ENCODE measurements at regions not wholly inside any gene's neighbourhood (a gene's known extent, or its start where the extent isn't known, plus 50 kb on each side); places are given as distances from the start of the nearest gene placed in this dataset.

- H3K36me3 ChIP-seq (ENCODE audit: insufficient read depth, low read length) = no peaks in the 10 kb centered on the region
- Mint-ChIP-seq H3K4me1 (ENCODE audit: low read depth, unreplicated experiment) (no peaks in the 10 kb centered on the region), H3K27me3 (ENCODE audit: low read depth, unreplicated experiment) (peaks cover 13% of the 10 kb centered on the region), H3K9me3 (ENCODE audit: unreplicated experiment) (no peaks in the 10 kb centered on the region), H3K27ac (ENCODE audit: unreplicated experiment) (no peak overlapping the region), H3K4me3 (ENCODE audit: unreplicated experiment) (no peak overlapping the region), H3K36me3 (ENCODE audit: low read depth, unreplicated experiment) (peaks cover 1% of the 10 kb centered on the region)
- no peak overlapping the region for H3K4me3 ChIP-seq (ENCODE audit: insufficient read depth, low read depth, low read length)
- DNase-seq (ENCODE audit: low read depth) (no peak), FAIRE-seq (no peak)
- H4K20me1 ChIP-seq (ENCODE audit: insufficient read depth, low read length) = no peaks in the 10 kb centered on the region
- no peaks in the 10 kb centered on the region for H3K27me3 ChIP-seq (ENCODE audit: insufficient read depth, low read length)
- no peak overlapping the region for H2AFZ ChIP-seq (ENCODE audit: low read depth, low read length)
- no peak for TF ChIP-seq CTCF (IDR thresholded peaks at IDR 0.05; ENCODE audit: insufficient read depth, low read depth, low read length)
- TF ChIP-seq EZH2 (IDR thresholded peaks at IDR 0.05; ENCODE audit: insufficient read depth, low read length) = no peak
- H3K79me2 ChIP-seq (ENCODE audit: insufficient read depth, low read length) = no peaks in the 10 kb centered on the region
- H3K9me3 ChIP-seq (ENCODE audit: insufficient read depth, low read depth, low read length) = no peaks in the 10 kb centered on the region
- H3K27ac ChIP-seq (ENCODE audit: low read depth, low read length) = no peak overlapping the region
- no peaks in the 10 kb centered on the region for H3K4me1 ChIP-seq (ENCODE audit: insufficient read depth, low read length)
- no peak overlapping the region for H3K4me2 ChIP-seq (ENCODE audit: low read length)
- H3K9ac ChIP-seq (ENCODE audit: low read length) = no peak overlapping the region
Measured at GRCh38 chr16:79415983-79416640, 184.4 kb downstream of the MAF start.

- no peaks in the 10 kb centered on the region for H3K9me3 Mint-ChIP-seq (ENCODE audit: unreplicated experiment)
- Histone ChIP-seq H3K9ac (ENCODE audit: low read length) (no peak overlapping the region), H3K4me3 (ENCODE audit: insufficient read depth, low read depth, low read length) (no peak overlapping the region), H3K27ac (ENCODE audit: low read depth, low read length) (no peak overlapping the region), H3K4me1 (ENCODE audit: insufficient read depth, low read length) (no peaks in the 10 kb centered on the region), H3K36me3 (ENCODE audit: insufficient read depth, low read length) (no peaks in the 10 kb centered on the region), H3K9me3 (ENCODE audit: insufficient read depth, low read depth, low read length) (no peaks in the 10 kb centered on the region), H2AFZ (ENCODE audit: low read depth, low read length) (no peak overlapping the region), H3K79me2 (ENCODE audit: insufficient read depth, low read length) (no peaks in the 10 kb centered on the region), H3K27me3 (ENCODE audit: insufficient read depth, low read length) (no peaks in the 10 kb centered on the region), H3K4me2 (ENCODE audit: low read length) (no peak overlapping the region), H4K20me1 (ENCODE audit: insufficient read depth, low read length) (no peaks in the 10 kb centered on the region)
- no peak overlapping the region for H3K4me3 Mint-ChIP-seq (ENCODE audit: unreplicated experiment)
- no peaks in the 10 kb centered on the region for H3K36me3 Mint-ChIP-seq (ENCODE audit: low read depth, unreplicated experiment)
- H3K27me3 Mint-ChIP-seq (ENCODE audit: low read depth, unreplicated experiment) = peaks cover 14% of the 10 kb centered on the region
- FAIRE-seq (no peak), DNase-seq (ENCODE audit: low read depth) (no peak)
- no peak overlapping the region for H3K27ac Mint-ChIP-seq (ENCODE audit: unreplicated experiment)
- no peaks in the 10 kb centered on the region for H3K4me1 Mint-ChIP-seq (ENCODE audit: low read depth, unreplicated experiment)
- no peak for TF ChIP-seq CTCF (IDR thresholded peaks at IDR 0.05; ENCODE audit: insufficient read depth, low read depth, low read length)
- TF ChIP-seq EZH2 (IDR thresholded peaks at IDR 0.05; ENCODE audit: insufficient read depth, low read length) = no peak
Measured at GRCh38 chr16:79412783-79413225, 187.7 kb downstream of the MAF start.

GRCh38 chr16:79411805-79412204 is 188.7 kb downstream of the MAF start:
- no peak overlapping the region for H3K9ac ChIP-seq (ENCODE audit: low read length)
- no peaks in the 10 kb centered on the region for H3K36me3 ChIP-seq (ENCODE audit: insufficient read depth, low read length)
- H3K4me2 ChIP-seq (ENCODE audit: low read length) = no peak overlapping the region
- FAIRE-seq = no peak
- no peaks in the 10 kb centered on the region for H3K4me1 Mint-ChIP-seq (ENCODE audit: low read depth, unreplicated experiment)
- no peaks in the 10 kb centered on the region for H3K79me2 ChIP-seq (ENCODE audit: insufficient read depth, low read length)
- no peaks in the 10 kb centered on the region for H3K9me3 Mint-ChIP-seq (ENCODE audit: unreplicated experiment)
- no peak overlapping the region for H3K27ac ChIP-seq (ENCODE audit: low read depth, low read length)
- DNase-seq (ENCODE audit: low read depth) = no peak
- TF ChIP-seq EZH2 (IDR thresholded peaks at IDR 0.05; ENCODE audit: insufficient read depth, low read length) = no peak
- TF ChIP-seq CTCF (IDR thresholded peaks at IDR 0.05; ENCODE audit: insufficient read depth, low read depth, low read length) = no peak
- no peaks in the 10 kb centered on the region for H3K27me3 ChIP-seq (ENCODE audit: insufficient read depth, low read length)
- H3K4me3 ChIP-seq (ENCODE audit: insufficient read depth, low read depth, low read length) = no peak overlapping the region
- no peaks in the 10 kb centered on the region for H4K20me1 ChIP-seq (ENCODE audit: insufficient read depth, low read length)
- H3K36me3 Mint-ChIP-seq (ENCODE audit: low read depth, unreplicated experiment) = no peaks in the 10 kb centered on the region
- H3K4me3 Mint-ChIP-seq (ENCODE audit: unreplicated experiment) = no peak overlapping the region
- H3K27ac Mint-ChIP-seq (ENCODE audit: unreplicated experiment) = no peak overlapping the region
- H3K27me3 Mint-ChIP-seq (ENCODE audit: low read depth, unreplicated experiment) = peaks cover 14% of the 10 kb centered on the region
- no peak overlapping the region for H2AFZ ChIP-seq (ENCODE audit: low read depth, low read length)
- no peaks in the 10 kb centered on the region for H3K4me1 ChIP-seq (ENCODE audit: insufficient read depth, low read length)
- H3K9me3 ChIP-seq (ENCODE audit: insufficient read depth, low read depth, low read length) = no peaks in the 10 kb centered on the region
